Esophagus muscularis mucosa (tissue), 3 donors: ENCODE measurements at regions not wholly inside any gene's neighbourhood (a gene's known extent, or its start where the extent isn't known, plus 50 kb on each side); places are given as distances from the start of the nearest gene placed in this dataset.

Source experiments
- CTCF ChIP-seq, 3 experiments: fragments of 200-600 bp in 2 of 3; fragments of 450-650 bp in 1 of 3; sonication (generic) in 2 of 3; IDR thresholded peaks; one replicate each; pipeline ENCODE4 v1.5.1; 2017 to 2019; ENCODE audit warnings: antibody characterized with exemption in 3 of 3, mild to moderate bottlenecking in 2 of 3, moderate library complexity in 1 of 3
- POLR2A ChIP-seq: fragments of 450-650 bp; IDR thresholded peaks from one replicate; pipeline ENCODE4 v1.6.1; 2017; ENCODE audit warnings: antibody characterized with exemption, moderate library complexity, mild to moderate bottlenecking, low read depth

- no peak for TF ChIP-seq CTCF (IDR thresholded peaks at IDR 0.05)
- TF ChIP-seq POLR2A, result no peak
Measured at GRCh38 chr10:129094861-129095260, 372.2 kb upstream of the MGMT start.
